Endothelial cell of umbilical vein (primary cell): ENCODE measurements at regions not wholly inside any gene's neighbourhood (a gene's known extent, or its start where the extent isn't known, plus 50 kb on each side); places are given as distances from the start of the nearest gene placed in this dataset.

Experiments used
- BruUV-seq: library from RNA; stranded (reverse); fragments of 400-500 nt; replicated peaks from 2 replicates; lab custom pipeline; 2021; lab: Mats Ljungman, UMichigan
- CTCF ChIA-PET: fragments of 300-600, 350-600 bp; sonication (Branson Sonifier 250); formaldehyde crosslinking; loops from one replicate; lab custom pipeline; 2021; ENCODE audit warnings: antibody characterized with exemption, inconsistent platforms; lab: Charles Lee
- POLR2A ChIA-PET: fragments of 300-600, 350-600 bp; sonication (Branson Sonifier 250); formaldehyde crosslinking; loops from one replicate; lab custom pipeline; 2021; ENCODE audit warnings: antibody characterized with exemption, inconsistent platforms; lab: Charles Lee
- DNase-seq: peaks from one replicate; pipeline ENCODE4 v3.0.0-alpha.2; 2011; ENCODE audit warnings: low read depth, low spot score
- FAIRE-seq: peaks from 2 replicates; lab custom pipeline; 2011; peaks lifted over from hg19 to GRCh38; lab: Jason Lieb, UNC
- H2AFZ ChIP-seq: 2 replicates; pipeline ENCODE4 v1.6.0; 2012; ENCODE audit warnings: low read depth, low read length, control low read depth, inconsistent platforms
- H3K27ac ChIP-seq: 2 replicates; pipeline ENCODE4 v1.5.1; 2011; ENCODE audit warnings: low read depth, mild to moderate bottlenecking, control low read depth, low read length, moderate library complexity; ENCODE audit not compliant: insufficient read depth
- H3K27me3 ChIP-seq, 2 experiments: 2 replicates each; pipeline versions ENCODE4 v1.6.0 to v1.6.1; 2011; ENCODE audit warnings: low read length in 2 of 2, mixed read lengths in 1 of 2; ENCODE audit not compliant: control insufficient read depth in 2 of 2, insufficient read depth in 2 of 2
- H3K36me3 ChIP-seq, 2 experiments: 2 replicates in 1 of 2; 3 replicates in 1 of 2; pipeline ENCODE4 v1.5.1; 2011; ENCODE audit warnings: low read length in 2 of 2, mild to moderate bottlenecking in 1 of 2, moderate library complexity in 1 of 2; ENCODE audit not compliant: control insufficient read depth in 2 of 2, insufficient read depth in 2 of 2; ENCODE audit errors: extremely low read depth in 1 of 2
- H3K4me1 ChIP-seq: 3 replicates; pipeline ENCODE4 v1.5.1; 2011; ENCODE audit warnings: mild to moderate bottlenecking, low read length; ENCODE audit not compliant: control insufficient read depth, insufficient read depth; ENCODE audit errors: extremely low read depth
- H3K4me2 ChIP-seq: 2 replicates; pipeline ENCODE4 v1.6.1; 2011; ENCODE audit warnings: low read length, control low read depth, mixed read lengths; ENCODE audit not compliant: insufficient read depth
- H3K4me3 ChIP-seq, 3 experiments: fragments of 200-600 bp in 1 of 3; sonication (generic), shearing (Covaris generic) in 1 of 3; replicated peaks in 1 of 3; 2 replicates each; pipeline ENCODE4 v1.5.1; 2011 to 2016; ENCODE audit warnings: control low read depth in 3 of 3, low read length in 3 of 3, mild to moderate bottlenecking in 2 of 3, inconsistent platforms in 1 of 3, low read depth in 1 of 3, moderate library complexity in 1 of 3; ENCODE audit not compliant: insufficient read depth in 1 of 3
- H3K79me2 ChIP-seq: 2 replicates; pipeline ENCODE4 v1.6.0; 2012; ENCODE audit warnings: low read length, inconsistent platforms; ENCODE audit not compliant: control insufficient read depth, insufficient read depth
- H3K9ac ChIP-seq: replicated peaks from 2 replicates; pipeline ENCODE3; 2011; ENCODE audit warnings: low read length, control low read depth; ENCODE audit not compliant: insufficient read depth; ENCODE audit errors: extremely low read depth
- H3K9me1 ChIP-seq: replicated peaks from 3 replicates; pipeline ENCODE4 v1.6.0; 2011; ENCODE audit warnings: mild to moderate bottlenecking, low read length; ENCODE audit not compliant: control insufficient read depth, insufficient read depth; ENCODE audit errors: extremely low read depth
- H3K9me3 ChIP-seq: replicated peaks from 2 replicates; pipeline ENCODE4 v1.5.1; 2012; ENCODE audit warnings: low read length, inconsistent platforms; ENCODE audit not compliant: control insufficient read depth, insufficient read depth
- H4K20me1 ChIP-seq: replicated peaks from 2 replicates; pipeline ENCODE3; 2011; ENCODE audit warnings: mild to moderate bottlenecking, low read length; ENCODE audit not compliant: control insufficient read depth, insufficient read depth; ENCODE audit errors: extremely low read depth
- CTCF ChIP-seq, 2 donors: IDR thresholded peaks; 1 replicate in 1 of 2; 2 replicates in 1 of 2; pipeline ENCODE4 v1.5.1; 2011; ENCODE audit warnings: low read length in 2 of 2, mild to moderate bottlenecking in 2 of 2, moderate library complexity in 2 of 2, control low read depth in 1 of 2, inconsistent platforms in 1 of 2, low read depth in 1 of 2; ENCODE audit not compliant: insufficient read depth in 1 of 2; ENCODE audit errors: extremely low read depth in 1 of 2
- FOS ChIP-seq: IDR thresholded peaks from 2 replicates; pipeline ENCODE4 v1.6.1; 2011; ENCODE audit warnings: mild to moderate bottlenecking, low read length, moderate library complexity, borderline replicate concordance; ENCODE audit not compliant: insufficient read depth
- GATA2 ChIP-seq: IDR thresholded peaks from 2 replicates; pipeline ENCODE4 v1.7.0; 2011; ENCODE audit warnings: low read depth, mild to moderate bottlenecking, moderate library complexity, mixed read lengths, low read length; ENCODE audit not compliant: insufficient read length, insufficient read depth
- JUN ChIP-seq: IDR thresholded peaks from 2 replicates; pipeline ENCODE4 v1.6.1; 2011; ENCODE audit warnings: borderline replicate concordance, low read depth; ENCODE audit not compliant: insufficient read length, insufficient read depth
- MAX ChIP-seq: IDR thresholded peaks from 2 replicates; pipeline ENCODE4 v1.6.1; 2011; ENCODE audit not compliant: insufficient read depth, insufficient read length
- MYC ChIP-seq: IDR thresholded peaks from one replicate; pipeline ENCODE4 v1.6.1; 2011; ENCODE audit warnings: mild to moderate bottlenecking, low read depth, low read length
- POLR2A ChIP-seq: IDR thresholded peaks from 2 replicates; pipeline ENCODE4 v1.6.1; 2012; ENCODE audit warnings: low read depth, mild to moderate bottlenecking, control low read depth, low read length
- POLR2AphosphoS5 ChIP-seq: IDR thresholded peaks from 2 replicates; pipeline ENCODE4 v1.6.1; 2012; ENCODE audit warnings: low read depth, mild to moderate bottlenecking, control low read depth, low read length, moderate library complexity; ENCODE audit not compliant: insufficient read depth
- dilution Hi-C: fragments of 300-500 bp; cut with MboI; formaldehyde crosslinking; loops from one replicate; pipeline ENCODE4 v1.15.0; 2019; ENCODE audit warnings: low sequenced_read_pairs; ENCODE audit not compliant: extremely low pct_ligation_motif_present
- intact Hi-C: fragments of 100-400 bp; cut with micrococcal nuclease; formaldehyde crosslinking; loops from one replicate; pipeline ENCODE4 v1.10.0; 2022

DNA sequence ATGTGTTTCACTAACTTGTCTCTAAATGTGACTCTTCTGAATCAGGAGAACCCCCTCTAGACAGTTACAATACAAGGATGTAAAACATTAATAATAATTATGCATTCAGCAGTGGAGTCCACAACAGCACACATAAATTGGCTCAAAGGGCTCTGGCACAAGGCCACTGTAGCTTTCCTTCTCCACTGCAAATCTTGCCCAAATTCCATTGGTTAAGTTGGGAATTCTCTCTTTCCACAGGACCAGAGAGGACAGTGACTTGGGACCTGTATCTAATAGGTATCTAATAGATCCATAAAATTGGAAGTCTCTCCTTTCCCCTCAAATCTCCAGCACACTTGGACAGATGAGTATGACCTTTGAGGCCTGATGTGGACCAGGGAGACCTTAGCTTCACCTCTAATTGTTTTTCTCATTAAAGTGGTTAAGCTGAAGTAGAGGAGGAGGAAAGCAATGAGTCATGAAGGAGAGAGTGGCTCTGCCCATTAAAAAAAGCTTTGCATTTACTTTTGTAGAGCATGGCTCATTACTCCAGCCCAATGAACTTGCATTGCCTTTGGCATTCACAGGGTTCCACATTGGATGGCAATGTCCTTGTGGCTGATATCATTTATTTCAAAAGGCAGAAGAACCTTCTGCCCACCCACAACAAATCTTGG is 72.3 kb upstream of the SH3RF1 start:
- BruUV-seq: no TSS peak
- DNase-seq: no peak
- POLR2A ChIA-PET: no interaction called here

DNA sequence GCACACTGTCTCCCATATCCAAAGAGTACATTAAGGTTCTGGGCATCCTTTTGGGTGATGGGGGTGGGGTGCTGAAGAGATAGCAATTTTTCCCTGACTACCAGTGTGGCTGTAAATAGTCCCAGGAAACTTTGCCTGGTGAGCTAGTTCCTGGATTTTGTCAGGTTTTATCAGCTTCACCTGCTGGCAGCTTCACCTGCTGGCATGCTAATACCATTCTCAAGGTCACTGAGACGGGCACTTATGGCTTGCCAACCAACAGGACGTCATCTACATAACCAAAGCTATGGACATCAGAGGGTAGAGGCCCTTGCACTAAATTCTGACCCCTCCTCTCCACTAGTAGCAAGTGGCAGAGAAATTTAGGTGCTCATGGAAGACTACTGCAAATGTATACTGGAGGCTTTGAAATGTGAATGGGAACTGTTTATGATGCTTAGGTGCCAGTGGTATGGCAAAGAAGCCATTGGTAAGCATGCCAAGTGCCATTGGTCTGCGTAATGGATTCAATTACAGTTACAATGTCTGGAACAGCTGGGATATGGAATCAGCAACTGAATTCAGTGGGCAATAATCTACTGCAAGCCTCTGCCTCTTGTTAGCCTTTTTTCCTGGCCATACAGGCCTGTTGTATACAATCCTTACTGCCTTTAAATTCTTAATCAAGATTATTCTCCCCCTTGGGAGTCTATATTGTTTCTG is 71.6 kb upstream of the SH3RF1 start:
- H3K79me2 ChIP-seq: no peaks in the 10 kb centered on the region
- CTCF ChIA-PET: no interaction called here
- H3K9ac ChIP-seq: no peak overlapping the region
- BruUV-seq: no TSS peak
- no peak for TF ChIP-seq FOS
- TF ChIP-seq POLR2A: no peak
- no peak for TF ChIP-seq CTCF (IDR thresholded peaks at IDR 0.05; ENCODE audit: extremely low read depth in 1 of 2, insufficient read depth in 1 of 2, low read depth in 1 of 2, low read length in 2 of 2)
- TF ChIP-seq POLR2AphosphoS5: no peak
- TF ChIP-seq MAX: no peak
- no peak for TF ChIP-seq JUN
- TF ChIP-seq GATA2: no peak
- no peak for TF ChIP-seq MYC
- dilution Hi-C loops (no loop called here), intact Hi-C loops (no loop called here)
- H3K4me2 ChIP-seq: no peak overlapping the region
- H3K4me1 ChIP-seq: no peaks in the 10 kb centered on the region
- no peak overlapping the region for H3K4me3 ChIP-seq
- H3K27ac ChIP-seq: no peak overlapping the region
- no peak overlapping the region for H2AFZ ChIP-seq
- no peaks in the 10 kb centered on the region for H3K27me3 ChIP-seq
- H3K36me3 ChIP-seq: no peaks in the 10 kb centered on the region
- H3K9me3 ChIP-seq: no peaks in the 10 kb centered on the region
- POLR2A ChIA-PET: no interaction called here
- DNase-seq (no peak), FAIRE-seq (no peak)
- H4K20me1 ChIP-seq: no peaks in the 10 kb centered on the region
- H3K9me1 ChIP-seq: no peaks in the 10 kb centered on the region

More for the DNA sequence above, 72.3 kb upstream of the SH3RF1 start:
- Histone ChIP-seq H3K9me3 (no peaks in the 10 kb centered on the region), H3K4me2 (no peak overlapping the region), H3K9ac (no peak overlapping the region), H3K79me2 (no peaks in the 10 kb centered on the region), H4K20me1 (no peaks in the 10 kb centered on the region), H3K9me1 (no peaks in the 10 kb centered on the region), H3K4me1 (no peaks in the 10 kb centered on the region), H3K36me3 (no peaks in the 10 kb centered on the region), H2AFZ (no peak overlapping the region), H3K27ac (no peak overlapping the region), H3K27me3 (no peaks in the 10 kb centered on the region), H3K4me3 (no peak overlapping the region)
- CTCF ChIA-PET: no interaction called here
- intact Hi-C loops: no loop called here
- FAIRE-seq: no peak
- TF ChIP-seq POLR2A (no peak), FOS (peak; percentile 13)
- dilution Hi-C loops: no loop called here
